Activated CD4-positive, alpha-beta T cell treated with anti-CD3 and anti-CD28 coated beads for 24 hours (primary cell): ENCODE measurements at regions not wholly inside any gene's neighbourhood (a gene's known extent, or its start where the extent isn't known, plus 50 kb on each side); places are given as distances from the start of the nearest gene placed in this dataset.

ENCODE experiments used
- DNase-seq, 2 donors: peaks; one replicate each; pipeline ENCODE4 v3.0.0-alpha.2; 2020; ENCODE audit warnings: low read depth in 2 of 2

GRCh38 chrX:80098038-80098437 lies 83.5 kb downstream of the TBX22 start:
- no peak for DNase-seq

GRCh38 chrX:80120335-80120734 lies 105.8 kb downstream of the TBX22 start:
- no peak for DNase-seq

- no peak for DNase-seq
Measured at GRCh38 chrX:80138938-80139337, 124.4 kb downstream of the TBX22 start.

- DNase-seq, result no peak
Measured at GRCh38 chrX:80139564-80139963, 125.0 kb downstream of the TBX22 start.

GRCh38 chrX:80170581-80170980 lies 156.0 kb downstream of the TBX22 start:
- no peak for DNase-seq

GRCh38 chrX:80173261-80173660 lies 158.7 kb downstream of the TBX22 start:
- DNase-seq, result no peak

- DNase-seq, result no peak
Measured at GRCh38 chrX:80174925-80175574, 160.5 kb downstream of the TBX22 start.

- DNase-seq, result no peak
Measured at GRCh38 chrX:80181079-80181478, 166.5 kb downstream of the TBX22 start.

- no peak for DNase-seq
Measured at GRCh38 chrX:80184854-80185253, 170.3 kb downstream of the TBX22 start.

GRCh38 chrX:80206647-80207046 lies 192.1 kb downstream of the TBX22 start:
- DNase-seq, result no peak

GRCh38 chrX:80207327-80207726 lies 192.8 kb downstream of the TBX22 start:
- no peak for DNase-seq

- no peak for DNase-seq
Measured at GRCh38 chrX:80216086-80216485, 201.5 kb downstream of the TBX22 start.

- DNase-seq, result no peak
Measured at GRCh38 chrX:80223982-80224579, 196.2 kb upstream of the TENT5D start.

GRCh38 chrX:80229626-80230025 lies 190.6 kb upstream of the TENT5D start:
- DNase-seq, result no peak

GRCh38 chrX:80237072-80237471 lies 183.2 kb upstream of the TENT5D start:
- DNase-seq, result no peak

- DNase-seq, result no peak
Measured at GRCh38 chrX:80246271-80246670, 174.0 kb upstream of the TENT5D start.

- no peak for DNase-seq
Measured at GRCh38 chrX:80266287-80266686, 154.0 kb upstream of the TENT5D start.

GRCh38 chrX:80266979-80267378 lies 153.3 kb upstream of the TENT5D start:
- no peak for DNase-seq

GRCh38 chrX:80267790-80268189 lies 152.5 kb upstream of the TENT5D start:
- DNase-seq, result no peak

- DNase-seq, result no peak
Measured at GRCh38 chrX:80282535-80282934, 137.7 kb upstream of the TENT5D start.

- no peak for DNase-seq
Measured at GRCh38 chrX:80285131-80285773, 135.0 kb upstream of the TENT5D start.

- no peak for DNase-seq
Measured at GRCh38 chrX:80290834-80291233, 129.4 kb upstream of the TENT5D start.

- no peak for DNase-seq
Measured at GRCh38 chrX:80293354-80293753, 126.9 kb upstream of the TENT5D start.
